Kidney epithelial cell (primary cell): ENCODE measurements at regions not wholly inside any gene's neighbourhood (a gene's known extent, or its start where the extent isn't known, plus 50 kb on each side); places are given as distances from the start of the nearest gene placed in this dataset.
"Not testable (repeated sequence)": the region's sequence is repeated elsewhere in the genome, so short reads cannot be mapped to it uniquely, and the experiment has no call there.

ENCODE experiments used
- DNase-seq: peaks from one replicate; pipeline ENCODE4 v3.0.0-alpha.2; 2010; ENCODE audit warnings: low read depth
- H3K27me3 ChIP-seq: 2 replicates; pipeline ENCODE4 v1.6.0; 2011; ENCODE audit warnings: low read length; ENCODE audit not compliant: control insufficient read depth, insufficient read depth
- H3K36me3 ChIP-seq: 2 replicates; pipeline ENCODE4 v1.5.1; 2011; ENCODE audit warnings: low read length; ENCODE audit not compliant: control insufficient read depth, insufficient read depth
- H3K4me3 ChIP-seq: 2 replicates; pipeline ENCODE4 v1.5.1; 2011; ENCODE audit warnings: low read depth, mild to moderate bottlenecking, control low read depth, low read length

DNA sequence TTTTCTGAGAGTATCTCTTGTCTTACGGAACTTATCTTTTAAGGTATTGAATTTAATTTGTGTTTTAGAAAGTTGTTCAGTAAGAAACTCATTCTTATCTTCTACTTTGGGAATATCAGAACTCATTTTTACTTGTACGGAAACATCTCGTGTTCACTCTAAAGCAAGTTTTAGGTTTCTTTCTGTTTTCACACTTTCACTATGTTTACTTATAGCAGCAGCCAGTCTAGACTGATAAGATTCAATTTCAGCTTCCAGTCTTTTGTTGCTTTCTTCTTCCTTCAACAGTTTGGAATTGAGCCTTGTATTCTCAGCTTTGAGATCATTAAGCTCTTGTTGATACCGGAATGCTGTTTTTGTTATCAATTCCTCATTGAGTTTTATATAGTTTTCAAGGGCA is 575.2 kb upstream of the DEFB115 start:
- H3K27me3 ChIP-seq, DNase-seq, H3K4me3 ChIP-seq, H3K36me3 ChIP-seq: not testable (repeated sequence)

DNA sequence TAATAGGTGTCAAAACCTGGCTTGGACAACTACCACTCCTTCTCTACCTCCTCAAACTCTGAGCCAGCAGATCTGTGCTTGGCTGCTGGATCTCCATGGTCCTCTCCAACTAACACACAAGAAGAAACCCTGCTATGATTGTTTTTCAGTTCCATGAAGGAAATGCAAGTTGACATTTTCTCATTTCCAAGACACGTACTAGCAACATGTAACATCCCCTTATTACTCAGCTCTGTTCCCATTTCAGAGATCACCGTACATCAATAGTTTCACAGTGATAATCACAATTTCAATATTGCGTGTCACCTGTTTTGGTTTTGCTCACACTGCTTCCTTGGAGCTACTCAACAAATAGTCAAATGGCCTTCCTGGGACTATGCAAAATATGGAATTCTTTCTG is 544.6 kb upstream of the DEFB115 start:
- H3K27me3 ChIP-seq, H3K36me3 ChIP-seq, H3K4me3 ChIP-seq, DNase-seq: not testable (repeated sequence)

- not testable (repeated sequence) for H3K27me3 ChIP-seq, DNase-seq, H3K36me3 ChIP-seq, H3K4me3 ChIP-seq
Measured at GRCh38 chr20:30719415-30720199, 537.9 kb upstream of the DEFB115 start.

GRCh38 chr20:30723511-30723910 is 534.0 kb upstream of the DEFB115 start:
- H3K4me3 ChIP-seq: peak overlapping the region; percentile 32
- DNase-seq, H3K36me3 ChIP-seq, H3K27me3 ChIP-seq: not testable (repeated sequence)

GRCh38 chr20:30723934-30724687 is 533.4 kb upstream of the DEFB115 start:
- not testable (repeated sequence) for H3K27me3 ChIP-seq, H3K36me3 ChIP-seq, DNase-seq
- H3K4me3 ChIP-seq: peak overlapping the region; percentile 32

DNA sequence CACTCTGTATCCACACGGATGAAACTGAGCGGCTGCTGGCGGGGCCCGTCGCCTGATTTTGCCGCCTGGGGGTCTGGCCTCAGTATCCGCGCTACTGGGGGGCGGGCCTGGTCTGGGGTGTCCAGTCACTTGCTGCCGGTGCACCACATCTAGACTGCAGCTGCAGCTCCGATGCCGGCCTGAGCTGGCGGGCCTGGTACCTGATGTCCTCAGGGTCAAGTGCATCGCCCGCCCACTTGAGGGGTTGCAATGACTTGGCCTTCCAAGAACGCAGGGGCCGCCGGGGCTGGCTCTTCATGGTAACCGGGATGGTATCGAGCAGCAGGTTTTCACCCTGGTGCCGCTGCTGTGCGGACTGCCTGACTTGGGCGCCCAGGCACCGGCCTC is 532.8 kb upstream of the DEFB115 start:
- H3K4me3 ChIP-seq, DNase-seq, H3K27me3 ChIP-seq: not testable (repeated sequence)

GRCh38 chr20:30725188-30725587 is 532.3 kb upstream of the DEFB115 start:
- not testable (repeated sequence) for H3K4me3 ChIP-seq, DNase-seq, H3K27me3 ChIP-seq, H3K36me3 ChIP-seq

More for the DNA sequence above, 532.8 kb upstream of the DEFB115 start:
- not testable (repeated sequence) for H3K36me3 ChIP-seq

DNA sequence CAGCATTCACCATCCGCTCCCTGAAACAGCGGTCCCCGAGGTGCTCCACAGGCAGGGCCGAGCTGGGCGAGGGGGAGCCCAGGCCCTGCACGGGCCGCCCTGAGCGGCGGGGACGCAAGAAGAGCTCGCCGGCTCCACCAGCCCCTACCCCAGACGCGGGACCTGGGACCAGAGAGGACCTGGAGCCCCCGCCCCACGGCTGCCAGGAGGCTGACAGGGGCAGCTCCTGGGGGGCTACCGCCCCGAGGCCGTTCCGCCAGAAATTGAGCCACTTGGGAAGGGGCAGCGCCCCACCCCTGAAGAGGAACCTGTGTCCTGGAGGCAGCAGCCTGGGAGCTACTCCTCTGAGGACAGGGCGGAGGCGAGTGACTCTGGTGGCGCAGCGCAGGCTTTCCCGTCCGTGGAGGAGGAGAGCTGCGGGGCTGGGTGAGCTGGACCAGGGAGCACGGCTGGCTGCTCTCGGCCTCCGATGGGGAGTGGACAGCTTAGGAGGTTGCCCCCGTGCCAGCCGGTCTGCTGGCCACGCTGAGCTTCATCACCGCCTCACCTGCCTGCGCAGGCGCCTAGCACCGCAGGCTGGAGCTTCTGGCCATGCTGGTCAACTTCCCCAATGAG is 529.1 kb upstream of the DEFB115 start:
- H3K27me3 ChIP-seq, H3K36me3 ChIP-seq, DNase-seq: not testable (repeated sequence)

More for the DNA sequence above, 529.1 kb upstream of the DEFB115 start:
- not testable (repeated sequence) for H3K4me3 ChIP-seq
